ENCODE measurements at regions not wholly inside any gene's neighbourhood (a gene's known extent, or its start where the extent isn't known, plus 50 kb on each side); places are given as distances from the start of the nearest gene placed in this dataset.
A peak's percentile ranks its signal among the peaks of the same experiment; 100 is the strongest.

DNA sequence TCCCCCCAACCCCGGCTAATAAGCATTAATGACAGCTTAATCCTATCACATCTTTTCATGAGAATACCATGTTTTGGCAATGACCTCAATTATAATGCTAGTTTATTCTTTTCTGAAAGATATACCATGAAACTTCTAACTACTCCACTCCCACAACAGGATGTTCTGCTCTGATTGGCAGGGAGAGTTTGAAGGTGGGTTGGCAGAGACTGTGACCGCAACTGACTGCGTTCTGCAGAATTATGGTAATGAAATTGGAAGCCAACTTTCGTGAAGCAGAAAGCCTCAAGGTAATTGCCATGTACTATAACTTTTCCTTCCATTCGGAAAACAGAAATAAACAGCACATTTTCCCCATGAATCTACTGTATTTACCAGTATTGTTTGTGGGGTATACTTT, 288.2 kb upstream of the SEMA3D start:
- no peak for DNase-seq

DNA sequence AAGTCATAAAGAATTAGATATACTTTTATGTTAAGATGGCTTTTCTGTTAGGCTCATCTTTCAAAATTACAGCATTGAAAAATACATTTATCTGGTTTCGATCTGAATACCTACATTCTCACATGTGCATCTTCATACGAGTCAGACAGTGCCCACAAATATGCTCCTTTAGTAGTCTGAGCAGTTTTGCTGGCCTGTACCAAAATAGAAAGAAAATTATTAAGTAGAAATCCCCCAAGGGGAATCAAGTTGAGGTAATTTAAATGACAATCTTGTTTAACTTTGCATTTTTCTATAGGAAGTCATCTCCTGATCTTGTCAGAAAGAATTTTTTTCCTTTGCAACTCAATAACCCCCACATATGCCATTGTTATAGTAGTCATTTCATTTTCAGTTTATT, 287.4 kb upstream of the SEMA3D start:
- no peak for DNase-seq

GRCh38 chr7:85471740-85472139, 284.9 kb upstream of the SEMA3D start:
- peak; percentile 40 for DNase-seq

- no peak for DNase-seq
These were observed 284.5 kb upstream of the SEMA3D start for GRCh38 chr7:85471307-85471706.

DNA sequence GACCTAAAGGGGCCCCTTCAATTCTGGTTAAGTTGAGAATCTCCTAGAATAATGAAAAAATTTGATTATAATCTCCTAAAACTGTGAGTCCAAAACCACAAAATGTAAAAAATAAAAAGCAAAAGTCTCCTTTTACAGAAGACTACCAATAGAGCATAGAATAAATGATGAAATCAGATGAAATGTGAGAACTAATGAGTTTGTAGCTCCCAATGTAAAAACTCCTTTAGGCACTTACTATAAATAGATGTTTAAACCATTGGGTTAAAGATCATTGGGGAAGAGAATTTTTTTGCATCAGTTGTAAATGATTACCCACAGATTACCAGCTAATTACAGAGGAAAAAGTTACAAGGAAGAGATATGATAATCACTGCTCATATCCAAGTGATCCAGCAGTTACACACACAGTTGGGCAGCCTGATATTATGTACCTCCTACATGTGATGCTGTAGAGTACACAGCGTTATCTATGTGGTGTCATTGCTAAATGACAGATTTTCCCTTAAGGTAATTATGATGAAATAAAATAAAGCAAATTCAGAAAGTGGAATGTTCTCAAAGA, 282.7 kb upstream of the SEMA3D start:
- no peak for DNase-seq

- no peak for DNase-seq
These were observed 277.3 kb upstream of the SEMA3D start for GRCh38 chr7:85464042-85464651.

GRCh38 chr7:85462671-85463070, 275.8 kb upstream of the SEMA3D start:
- DNase-seq: no peak

- no peak for DNase-seq
These were observed 271.1 kb upstream of the SEMA3D start for GRCh38 chr7:85457911-85458310.

DNA sequence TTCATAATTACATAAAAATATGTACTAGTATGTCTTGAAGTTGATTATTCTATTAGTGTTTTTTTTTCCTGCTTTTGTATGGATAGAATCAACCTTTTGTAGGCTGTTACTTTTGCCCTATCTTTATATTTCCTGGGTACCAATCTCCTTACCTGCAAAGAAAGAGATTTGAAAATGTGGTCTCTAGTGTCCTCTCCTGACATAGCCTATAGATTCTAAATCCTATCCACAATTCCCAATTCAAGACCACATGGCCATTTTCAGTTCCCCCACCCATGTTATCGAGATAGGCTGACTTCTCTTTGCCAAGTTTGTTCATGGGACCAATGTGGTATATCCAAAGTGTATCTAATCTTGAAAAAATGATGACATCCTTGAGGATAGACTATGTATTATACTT, 269.4 kb upstream of the SEMA3D start:
- no peak for DNase-seq

GRCh38 chr7:85454904-85455303, 268.0 kb upstream of the SEMA3D start:
- DNase-seq: no peak

DNA sequence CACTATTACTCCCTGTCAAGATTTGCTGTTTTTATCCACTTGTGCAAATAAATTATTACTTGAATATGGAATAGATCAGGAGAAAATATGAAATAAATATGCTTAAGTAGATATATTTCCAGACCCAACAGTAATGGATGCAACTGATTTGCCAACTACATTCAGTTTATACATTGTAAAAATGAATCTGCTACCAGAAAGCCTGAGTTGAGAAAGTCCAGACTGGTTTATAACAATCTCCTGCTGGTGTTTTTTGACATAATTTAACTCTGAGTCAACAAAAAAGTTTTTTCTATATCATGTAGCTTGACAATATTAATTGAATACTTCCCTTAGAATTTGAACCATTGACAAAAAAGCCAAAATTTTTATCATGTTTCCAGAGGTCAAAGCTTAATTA, 265.8 kb upstream of the SEMA3D start:
- no peak for DNase-seq

DNA sequence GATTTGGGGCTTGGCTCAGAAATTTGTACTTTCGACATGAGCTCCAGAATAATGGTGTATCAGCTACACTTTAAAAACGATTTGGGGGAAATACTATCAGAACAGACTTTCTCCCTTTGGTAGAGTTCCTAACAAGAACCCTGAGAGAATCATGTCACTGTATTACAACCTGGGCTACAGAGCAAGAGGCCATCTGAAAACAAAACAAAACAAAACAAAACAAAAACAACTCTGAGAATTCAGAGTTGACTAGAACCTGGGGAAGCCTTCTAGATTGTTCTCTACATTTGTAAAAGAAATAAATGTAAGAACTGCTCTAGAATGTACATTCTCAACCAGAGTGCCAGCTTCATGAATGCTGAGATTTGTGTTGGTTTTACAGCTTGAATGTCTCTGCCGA, 262.6 kb upstream of the SEMA3D start:
- DNase-seq: no peak

DNA sequence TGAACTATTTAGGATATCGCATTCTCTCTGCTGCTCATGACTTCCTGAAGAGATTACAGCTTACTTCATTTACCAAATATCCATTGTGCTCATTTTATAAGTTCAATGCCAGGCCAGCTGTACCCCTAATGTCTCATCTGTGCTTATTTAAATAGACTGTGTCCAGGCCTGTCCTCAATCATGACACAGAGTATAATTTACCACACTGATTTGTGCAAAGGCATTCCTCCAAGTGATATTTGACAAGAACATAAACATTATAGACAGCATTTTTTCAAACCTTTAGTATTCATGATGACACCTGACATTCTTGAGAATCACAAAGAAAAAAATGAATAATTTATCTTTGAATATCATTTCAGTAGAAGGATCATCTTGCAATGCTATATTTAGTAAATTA, 260.1 kb upstream of the SEMA3D start:
- no peak for DNase-seq

DNA sequence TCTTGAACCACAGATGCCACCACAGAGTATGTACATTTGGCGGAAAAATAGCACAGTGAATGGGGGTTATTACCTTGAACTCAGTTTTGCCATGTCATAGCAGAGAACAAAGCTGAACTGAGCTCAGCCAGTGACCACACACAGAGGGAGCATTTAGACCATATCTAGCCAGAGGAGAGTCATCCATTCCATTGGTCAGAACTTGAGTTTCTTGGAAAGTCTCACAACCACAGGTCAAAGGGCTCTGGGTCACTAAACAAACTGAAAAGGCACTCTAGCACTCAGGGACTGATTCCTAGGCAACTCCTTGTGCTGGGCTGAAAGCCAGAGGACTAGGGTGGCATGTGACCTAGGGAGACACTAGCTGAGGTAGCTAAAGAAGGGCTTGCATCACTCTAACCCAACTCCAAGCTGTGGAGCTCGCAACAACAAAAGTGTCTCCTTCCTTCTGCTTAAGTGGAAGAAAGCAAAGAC, 239.7 kb upstream of the SEMA3D start:
- DNase-seq: no peak

GRCh38 chr7:85424298-85424697, 237.4 kb upstream of the SEMA3D start:
- no peak for DNase-seq

- no peak for DNase-seq
These were observed 236.5 kb upstream of the SEMA3D start for GRCh38 chr7:85423209-85423895.

DNA sequence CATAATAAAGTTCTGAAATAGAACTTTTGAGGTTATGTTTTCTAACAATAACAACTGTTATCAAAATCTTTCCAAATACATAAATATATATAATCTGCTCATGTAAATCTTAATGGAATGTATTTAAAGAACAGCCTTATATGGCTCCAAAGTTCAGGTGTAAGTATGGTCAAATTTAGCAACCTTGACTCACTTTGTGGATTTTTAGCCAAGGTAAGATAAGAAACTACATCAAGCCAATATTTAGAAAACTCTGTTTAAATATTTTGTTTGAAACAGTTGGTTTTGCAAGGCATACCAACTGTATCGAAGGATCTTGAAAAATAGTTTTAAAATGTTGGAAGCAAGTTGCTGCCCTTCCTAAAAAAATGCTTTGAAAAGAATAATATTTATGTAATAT, 228.9 kb upstream of the SEMA3D start:
- no peak for DNase-seq

- no peak for DNase-seq
These were observed 226.9 kb upstream of the SEMA3D start for GRCh38 chr7:85413718-85414117.

GRCh38 chr7:85412912-85413311, 226.1 kb upstream of the SEMA3D start:
- no peak for DNase-seq

GRCh38 chr7:85407391-85407790, 220.5 kb upstream of the SEMA3D start:
- no peak for DNase-seq

DNA sequence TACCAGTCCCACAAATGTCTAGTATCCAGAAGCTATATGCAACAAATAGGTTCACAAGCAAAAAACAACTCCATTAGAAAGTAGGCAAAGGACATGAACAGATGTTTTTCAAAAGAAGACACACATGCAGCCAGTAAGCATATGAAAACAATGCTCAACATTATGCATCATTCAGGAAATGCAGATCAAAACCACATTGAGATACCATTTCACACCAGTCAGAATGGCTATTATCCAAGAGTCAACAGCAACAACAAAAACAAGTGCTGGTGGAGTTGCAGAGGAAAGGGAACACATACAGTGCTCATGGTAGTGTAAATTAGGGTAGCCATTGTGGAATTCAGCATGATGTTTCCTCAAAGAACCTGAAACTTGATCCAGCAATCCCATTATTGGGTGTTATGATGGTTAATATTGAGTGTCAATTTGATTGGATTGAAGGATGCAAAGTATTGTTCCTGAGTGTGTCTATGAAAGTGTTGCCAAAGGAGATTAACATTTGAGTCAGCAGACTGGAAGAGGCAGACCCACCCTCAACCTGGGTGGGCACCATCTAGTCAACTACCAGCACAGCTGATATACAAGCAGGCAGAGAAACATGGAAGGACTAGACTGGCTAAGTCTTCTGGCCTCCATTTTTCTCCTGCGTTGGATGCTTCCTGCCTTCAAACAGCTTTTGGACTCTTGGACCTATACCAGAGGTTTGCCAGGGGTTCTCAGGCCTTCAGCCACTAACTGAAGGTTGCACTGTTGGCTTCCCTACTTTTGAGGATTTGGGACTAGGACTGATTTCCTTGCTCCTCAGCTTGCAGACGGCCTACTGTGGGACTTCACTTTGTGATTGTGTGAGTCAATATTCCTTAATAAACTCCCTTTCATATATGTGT, 218.4 kb upstream of the SEMA3D start:
- no peak for DNase-seq

DNA sequence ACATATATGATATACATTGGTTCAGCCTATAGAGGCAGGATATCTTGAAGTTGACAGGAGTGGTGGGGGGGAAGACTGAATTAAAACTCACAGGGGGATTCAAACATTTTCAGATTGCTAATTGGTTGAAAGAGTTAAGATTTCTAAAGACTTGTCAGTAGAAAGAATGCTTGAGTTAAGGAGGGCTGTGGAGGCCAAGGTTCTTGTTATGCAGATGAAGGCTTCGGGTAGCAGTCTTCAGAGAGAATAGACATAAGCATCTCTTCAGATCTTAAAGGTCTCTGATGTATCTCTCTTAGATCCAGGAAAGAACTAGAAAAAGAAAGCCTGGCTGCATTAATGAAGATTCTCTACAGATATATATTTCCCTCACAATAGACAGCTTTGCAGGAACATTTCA, 209.8 kb upstream of the SEMA3D start:
- no peak for DNase-seq

DNA sequence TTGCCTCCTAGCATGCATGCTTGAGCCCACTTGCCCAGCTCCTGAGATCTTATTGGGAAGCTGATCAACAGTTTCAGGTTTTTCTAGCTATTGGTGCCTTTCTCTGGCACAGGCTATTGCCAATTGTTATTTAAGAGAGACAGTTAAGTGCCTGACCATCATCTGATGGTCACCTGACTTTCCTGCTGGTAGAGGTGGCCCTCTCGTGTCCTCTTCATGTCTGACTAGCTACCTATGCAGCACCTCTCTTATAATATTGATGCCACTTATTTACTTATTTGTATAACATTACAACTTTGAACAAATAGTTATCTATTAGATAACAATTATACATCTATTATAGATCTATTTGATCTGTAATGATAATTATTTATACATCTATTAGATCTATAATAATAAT, 205.9 kb upstream of the SEMA3D start:
- DNase-seq: no peak

DNA sequence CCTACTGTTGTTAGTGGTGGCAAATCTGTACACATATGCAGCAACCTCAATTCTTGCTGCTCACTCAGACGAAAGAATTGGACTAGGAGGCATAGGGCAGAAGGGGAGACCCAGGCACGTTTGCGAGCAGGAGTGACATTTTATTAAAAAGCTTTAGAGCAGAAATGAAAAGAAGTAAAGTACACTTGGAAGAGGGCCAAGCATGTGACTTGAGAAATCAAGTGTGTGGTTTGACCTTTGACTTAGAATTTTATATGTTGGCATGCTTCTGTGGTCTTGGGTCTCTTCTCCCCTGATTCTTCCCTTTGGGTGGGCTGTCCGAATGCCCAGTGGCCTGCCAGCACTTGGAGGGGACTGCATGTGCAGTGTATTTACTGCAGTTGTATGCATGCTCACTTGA, 205.5 kb upstream of the SEMA3D start:
- no peak for DNase-seq

Measured in KG1 (cell line).